GM12875 (cell line): ENCODE measurements at regions not wholly inside any gene's neighbourhood (a gene's known extent, or its start where the extent isn't known, plus 50 kb on each side); places are given as distances from the start of the nearest gene placed in this dataset.

ENCODE experiments used
- H3K4me3 ChIP-seq: one replicate; pipeline ENCODE4 v1.5.1; 2011; ENCODE audit warnings: low read depth, low read length, control low read depth
- CTCF ChIP-seq: IDR thresholded peaks from 2 replicates; pipeline ENCODE4 v1.5.1; 2011; ENCODE audit warnings: low read depth, mild to moderate bottlenecking, control low read depth, inconsistent platforms, low read length, moderate library complexity, borderline replicate concordance; ENCODE audit not compliant: insufficient read depth

GRCh38 chr5:104412649-104413240, 850.2 kb upstream of the NUDT12 start:
- no peak overlapping the region for H3K4me3 ChIP-seq
- TF ChIP-seq CTCF, result peak; percentile 51; the same call in 1 of the 2 replicates

GRCh38 chr5:104400941-104401340, 838.4 kb upstream of the NUDT12 start:
- TF ChIP-seq CTCF, result no peak
- H3K4me3 ChIP-seq, result no peak overlapping the region

- no peak overlapping the region for H3K4me3 ChIP-seq
- no peak for TF ChIP-seq CTCF
These were observed 823.3 kb upstream of the NUDT12 start for GRCh38 chr5:104385906-104386305.

GRCh38 chr5:104375345-104375744, 812.8 kb upstream of the NUDT12 start:
- TF ChIP-seq CTCF, result no peak
- H3K4me3 ChIP-seq, result no peak overlapping the region

DNA sequence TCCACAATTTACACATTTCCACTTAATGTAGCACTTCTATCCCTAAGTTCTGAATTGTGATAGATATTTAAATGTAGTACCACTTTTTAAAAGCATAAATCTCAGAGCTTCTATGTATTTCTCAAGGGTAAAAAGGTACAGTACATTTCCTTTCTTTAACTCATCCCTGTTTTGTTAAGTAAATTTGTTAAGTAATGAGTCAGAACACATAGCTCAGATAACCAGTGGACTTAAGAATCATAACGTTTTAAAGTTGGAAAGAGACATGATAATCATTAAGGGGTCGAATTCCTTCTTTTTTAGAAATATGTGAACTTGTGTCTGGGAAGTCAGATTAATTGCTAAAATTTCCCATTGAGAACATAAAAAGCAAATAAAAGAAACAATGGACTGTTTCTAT, 810.2 kb upstream of the NUDT12 start:
- TF ChIP-seq CTCF, result no peak
- no peak overlapping the region for H3K4me3 ChIP-seq

DNA sequence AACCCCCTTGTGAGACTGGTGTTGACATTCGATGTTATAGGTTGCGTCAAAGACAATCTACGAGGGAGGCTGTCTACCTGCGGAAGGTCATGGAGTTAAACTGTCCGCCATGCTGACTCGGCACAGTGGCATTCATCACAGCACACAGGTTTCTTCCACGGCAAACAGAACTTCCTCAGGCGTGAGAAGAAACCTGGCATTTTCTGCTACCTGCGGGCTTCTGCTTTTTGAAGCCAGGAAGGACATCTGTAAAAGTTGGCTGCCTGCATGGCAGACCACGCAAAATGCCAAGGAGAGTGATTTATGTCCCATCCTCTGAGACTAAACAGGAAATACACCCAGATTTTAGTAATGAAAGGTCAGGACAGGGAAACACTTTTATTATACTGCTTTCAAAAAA, 809.8 kb upstream of the NUDT12 start:
- TF ChIP-seq CTCF, result no peak

GRCh38 chr5:104370523-104370922, 807.9 kb upstream of the NUDT12 start:
- no peak overlapping the region for H3K4me3 ChIP-seq
- no peak for TF ChIP-seq CTCF

More for the DNA sequence above, 809.8 kb upstream of the NUDT12 start:
- no peak overlapping the region for H3K4me3 ChIP-seq
